H1 (cell line): ENCODE measurements at regions not wholly inside any gene's neighbourhood (a gene's known extent, or its start where the extent isn't known, plus 50 kb on each side); places are given as distances from the start of the nearest gene placed in this dataset.

Experiments used
- EP300 ChIP-seq, 2 experiments: IDR thresholded peaks; 1 replicate in 1 of 2; 2 replicates in 1 of 2; pipeline ENCODE4 v1.6.1; 2011 to 2012; ENCODE audit warnings: low read depth in 2 of 2, low read length in 2 of 2, mild to moderate bottlenecking in 2 of 2, borderline replicate concordance in 1 of 2, inconsistent platforms in 1 of 2, moderate library complexity in 1 of 2
- TBP ChIP-seq: IDR thresholded peaks from 2 replicates; pipeline ENCODE4 v1.6.1; 2011; ENCODE audit warnings: low read depth, low read length, improper control_type of control experiment
- TCF12 ChIP-seq: IDR thresholded peaks from 2 replicates; pipeline ENCODE4 v1.6.1; 2011; ENCODE audit warnings: low read depth, mild to moderate bottlenecking, low read length

DNA sequence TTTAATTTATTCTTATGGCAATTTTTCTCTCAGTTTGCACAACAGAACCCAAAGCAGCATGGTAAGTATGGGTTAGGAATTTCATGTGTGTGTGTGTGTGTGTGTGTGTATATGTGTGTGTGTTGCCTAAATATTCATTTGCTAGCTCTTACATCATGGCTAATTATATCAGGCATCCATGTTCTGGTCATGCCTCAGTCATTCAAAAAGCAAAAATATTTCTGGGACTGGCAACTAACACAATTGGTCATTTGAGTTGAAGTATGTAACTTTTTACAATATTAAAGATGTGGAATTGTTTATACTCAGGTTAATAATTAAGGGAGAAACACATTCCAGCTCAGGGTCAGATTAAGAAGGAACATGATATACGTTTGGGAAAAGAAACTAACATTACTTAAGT is 67.6 kb upstream of the PHYHIPL start (continued):
- TF ChIP-seq EP300 (IDR thresholded peaks at IDR 0.05; ENCODE audit: borderline replicate concordance in 1 of 2, low read depth in 2 of 2, low read length in 2 of 2) (no peak), TCF12 (no peak), TBP (no peak)
